ENCODE measurements at regions not wholly inside any gene's neighbourhood (a gene's known extent, or its start where the extent isn't known, plus 50 kb on each side); places are given as distances from the start of the nearest gene placed in this dataset.

DNA sequence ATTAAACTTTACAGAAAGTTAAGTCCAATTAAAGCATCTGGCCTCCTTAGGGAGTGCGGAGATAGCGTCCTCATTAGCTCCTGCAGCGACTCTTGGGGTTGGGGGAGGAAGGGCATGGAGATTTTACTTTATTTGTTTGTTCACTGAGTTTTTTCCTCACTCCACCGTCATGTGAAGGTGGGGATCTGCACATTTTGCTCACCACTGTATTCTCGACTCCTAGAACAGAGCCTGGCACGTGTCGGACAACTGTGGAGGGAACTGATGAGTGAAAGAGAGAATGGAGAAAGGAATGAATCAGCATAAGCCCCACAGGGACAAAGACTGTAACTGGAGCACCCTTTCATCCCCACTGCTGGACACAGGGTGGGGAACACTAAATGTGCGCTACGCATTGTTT lies 205.1 kb upstream of the TSHZ3 start:
- Histone ChIP-seq H3K9me3 (no peaks in the 10 kb centered on the region), H3K27ac (no peak overlapping the region), H3K36me3 (no peaks in the 10 kb centered on the region), H3K4me3 (no peak overlapping the region), H3K27me3 (no peaks in the 10 kb centered on the region), H3K4me1 (no peaks in the 10 kb centered on the region)
- ATAC-seq (ENCODE audit: low FRiP score in 2 of 2) (no peak), DNase-seq (no peak)
- WGBS, 2 donors: 78 to 84% methylated on average over 9 of the region's 9 CpGs
- TF ChIP-seq, protein P1, sequence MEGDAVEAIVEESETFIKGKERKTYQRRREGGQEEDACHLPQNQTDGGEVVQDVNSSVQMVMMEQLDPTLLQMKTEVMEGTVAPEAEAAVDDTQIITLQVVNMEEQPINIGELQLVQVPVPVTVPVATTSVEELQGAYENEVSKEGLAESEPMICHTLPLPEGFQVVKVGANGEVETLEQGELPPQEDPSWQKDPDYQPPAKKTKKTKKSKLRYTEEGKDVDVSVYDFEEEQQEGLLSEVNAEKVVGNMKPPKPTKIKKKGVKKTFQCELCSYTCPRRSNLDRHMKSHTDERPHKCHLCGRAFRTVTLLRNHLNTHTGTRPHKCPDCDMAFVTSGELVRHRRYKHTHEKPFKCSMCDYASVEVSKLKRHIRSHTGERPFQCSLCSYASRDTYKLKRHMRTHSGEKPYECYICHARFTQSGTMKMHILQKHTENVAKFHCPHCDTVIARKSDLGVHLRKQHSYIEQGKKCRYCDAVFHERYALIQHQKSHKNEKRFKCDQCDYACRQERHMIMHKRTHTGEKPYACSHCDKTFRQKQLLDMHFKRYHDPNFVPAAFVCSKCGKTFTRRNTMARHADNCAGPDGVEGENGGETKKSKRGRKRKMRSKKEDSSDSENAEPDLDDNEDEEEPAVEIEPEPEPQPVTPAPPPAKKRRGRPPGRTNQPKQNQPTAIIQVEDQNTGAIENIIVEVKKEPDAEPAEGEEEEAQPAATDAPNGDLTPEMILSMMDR (IDR thresholded peaks at IDR 0.05): no peak
- TF ChIP-seq POLR2A (IDR thresholded peaks at IDR 0.05) (no peak), EP300 (IDR thresholded peaks at IDR 0.05) (no peak), POLR2AphosphoS5 (IDR thresholded peaks at IDR 0.05) (no peak)

DNA sequence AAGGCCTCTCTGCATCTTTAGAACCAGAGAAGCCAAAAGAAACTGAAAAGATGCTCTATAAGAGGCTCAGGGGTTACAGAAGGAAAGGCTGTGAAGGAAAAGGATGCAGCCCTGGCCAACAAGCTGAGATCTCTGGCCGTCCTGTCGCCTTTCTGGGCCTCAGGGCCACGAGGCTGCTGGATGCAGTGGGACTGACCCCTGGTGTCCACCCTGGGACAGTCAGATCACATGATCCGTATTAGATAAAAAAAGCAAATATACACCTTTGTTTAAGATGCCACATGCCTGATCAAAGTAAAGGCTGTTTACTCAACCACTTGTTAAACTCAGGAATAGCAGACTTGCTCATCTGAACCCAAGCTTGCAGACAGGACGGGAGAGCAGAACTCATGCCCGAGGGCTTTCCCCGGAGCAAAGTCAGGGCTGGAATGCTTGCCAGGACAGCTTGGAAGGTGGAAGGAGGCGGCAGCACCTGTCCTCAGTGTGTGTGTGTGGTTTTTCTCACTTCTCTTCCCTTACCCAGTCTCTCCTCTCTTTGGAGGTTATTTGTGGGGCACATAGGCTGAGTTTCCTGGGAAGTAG lies 206.5 kb upstream of the TSHZ3 start:
- ATAC-seq (ENCODE audit: low FRiP score in 2 of 2) (no peak), DNase-seq (peak in 1 of 2 donors; percentile 29)
- H3K36me3 ChIP-seq: no peaks in the 10 kb centered on the region
- no peaks in the 10 kb centered on the region for H3K4me1 ChIP-seq
- no peaks in the 10 kb centered on the region for H3K27me3 ChIP-seq
- H3K27ac ChIP-seq: no peak overlapping the region
- H3K4me3 ChIP-seq: no peak overlapping the region
- 50 to 58% methylated on average over 8 of the region's 8 CpGs for WGBS, 2 donors
- H3K9me3 ChIP-seq: no peaks in the 10 kb centered on the region
- TF ChIP-seq POLR2AphosphoS5 (IDR thresholded peaks at IDR 0.05) (no peak), POLR2A (IDR thresholded peaks at IDR 0.05) (no peak), EP300 (IDR thresholded peaks at IDR 0.05) (no peak)
- TF ChIP-seq, protein P1 (IDR thresholded peaks at IDR 0.05): no peak

GRCh38 chr19:31559494-31559893 lies 210.3 kb upstream of the TSHZ3 start:
- H3K9me3 ChIP-seq: no peaks in the 10 kb centered on the region
- ATAC-seq (ENCODE audit: low FRiP score in 2 of 2) (no peak), DNase-seq (no peak)
- 92 to 97% methylated on average over 3 of the region's 3 CpGs for WGBS, 2 donors
- H3K4me1 ChIP-seq: no peaks in the 10 kb centered on the region
- no peak overlapping the region for H3K4me3 ChIP-seq
- H3K36me3 ChIP-seq: no peaks in the 10 kb centered on the region
- H3K27ac ChIP-seq: no peak overlapping the region
- TF ChIP-seq POLR2AphosphoS5 (IDR thresholded peaks at IDR 0.05) (no peak), EP300 (IDR thresholded peaks at IDR 0.05) (no peak), POLR2A (IDR thresholded peaks at IDR 0.05) (no peak)
- TF ChIP-seq, protein P1 (IDR thresholded peaks at IDR 0.05): no peak
- no peaks in the 10 kb centered on the region for H3K27me3 ChIP-seq

GRCh38 chr19:31560086-31561060 lies 211.1 kb upstream of the TSHZ3 start:
- Histone ChIP-seq H3K27ac (peak overlapping the region in 1 of 4 donors; percentile 9), H3K9me3 (no peaks in the 10 kb centered on the region), H3K27me3 (no peaks in the 10 kb centered on the region), H3K36me3 (no peaks in the 10 kb centered on the region), H3K4me3 (no peak overlapping the region), H3K4me1 (no peaks in the 10 kb centered on the region)
- no peak for ATAC-seq (ENCODE audit: low FRiP score in 2 of 2)
- WGBS, 2 donors: 80 to 89% methylated on average over 14 to 22 of the region's 22 CpGs
- TF ChIP-seq EP300 (IDR thresholded peaks at IDR 0.05) (no peak), POLR2AphosphoS5 (IDR thresholded peaks at IDR 0.05) (no peak), POLR2A (IDR thresholded peaks at IDR 0.05) (no peak)
- TF ChIP-seq, protein P1 (IDR thresholded peaks at IDR 0.05): no peak
- DNase-seq: no peak

Data from upper lobe of left lung (tissue), 6 donors.